ENCODE measurements at regions not wholly inside any gene's neighbourhood (a gene's known extent, or its start where the extent isn't known, plus 50 kb on each side); places are given as distances from the start of the nearest gene placed in this dataset.

- no peak for DNase-seq (ENCODE audit: low spot score)
- intact Hi-C loops (cut with micrococcal nuclease; ENCODE audit: unreplicated experiment) = no loop called here
- H2AFZ ChIP-seq (ENCODE audit: low read length) = no peak overlapping the region
- H3K4me1 ChIP-seq (ENCODE audit: insufficient read depth, low read length, poor library complexity, severe bottlenecking) = no peaks in the 10 kb centered on the region
- no peak overlapping the region for H3K27ac ChIP-seq (ENCODE audit: low read depth, low read length, poor library complexity, severe bottlenecking)
- no peaks in the 10 kb centered on the region for H4K20me1 ChIP-seq (ENCODE audit: insufficient read depth, low read length)
- no peaks in the 10 kb centered on the region for H3K9me2 ChIP-seq (ENCODE audit: insufficient read depth, low read length)
- no peak overlapping the region for H3K4me2 ChIP-seq (ENCODE audit: low read length)
- H3K9me3 ChIP-seq (ENCODE audit: low read length) = no peaks in the 10 kb centered on the region
- no peak overlapping the region for H3K4me3 ChIP-seq (ENCODE audit: low read depth, low read length, poor library complexity, severe bottlenecking)
- no peaks in the 10 kb centered on the region for H3K36me3 ChIP-seq (ENCODE audit: insufficient read depth, low read length)
- ChIA-PET CTCF (ENCODE audit: unreplicated experiment) (no interaction called here), POLR2A (interaction anchor here (0.5 kb wide), 1 partner anchor 866 kb away, joined by 4 read pairs; no protein-coding TSS in a partner anchor)
- TF ChIP-seq EZH2phosphoT487 (IDR thresholded peaks at IDR 0.05; ENCODE audit: borderline replicate concordance, low read depth, low read length) (no peak), CTCF (conservative IDR thresholded peaks at IDR 0.05; ENCODE audit: low read length) (no peak)
- no peaks in the 10 kb centered on the region for H3K79me2 ChIP-seq (ENCODE audit: insufficient read depth, low read depth, low read length)
- BruUV-seq (replicated peaks) = no TSS peak
Observed at GRCh38 chr9:7454624-7455023, 345.0 kb downstream of the DMAC1 start.

GRCh38 chr9:7452378-7452777 lies 347.2 kb downstream of the DMAC1 start:
- Histone ChIP-seq H3K9me3 (ENCODE audit: low read length) (no peaks in the 10 kb centered on the region), H3K27ac (ENCODE audit: low read depth, low read length, poor library complexity, severe bottlenecking) (no peak overlapping the region), H3K4me3 (ENCODE audit: low read depth, low read length, poor library complexity, severe bottlenecking) (no peak overlapping the region), H4K20me1 (ENCODE audit: insufficient read depth, low read length) (no peaks in the 10 kb centered on the region), H3K4me2 (ENCODE audit: low read length) (no peak overlapping the region), H2AFZ (ENCODE audit: low read length) (no peak overlapping the region), H3K79me2 (ENCODE audit: insufficient read depth, low read depth, low read length) (no peaks in the 10 kb centered on the region), H3K36me3 (ENCODE audit: insufficient read depth, low read length) (no peaks in the 10 kb centered on the region), H3K9me2 (ENCODE audit: insufficient read depth, low read length) (no peaks in the 10 kb centered on the region), H3K4me1 (ENCODE audit: insufficient read depth, low read length, poor library complexity, severe bottlenecking) (no peaks in the 10 kb centered on the region)
- no TSS peak for BruUV-seq (replicated peaks)
- intact Hi-C loops (cut with micrococcal nuclease; ENCODE audit: unreplicated experiment) = no loop called here
- ChIA-PET CTCF (ENCODE audit: unreplicated experiment) (no interaction called here), POLR2A (no interaction called here)
- TF ChIP-seq CTCF (conservative IDR thresholded peaks at IDR 0.05; ENCODE audit: low read length) (no peak), EZH2phosphoT487 (IDR thresholded peaks at IDR 0.05; ENCODE audit: borderline replicate concordance, low read depth, low read length) (no peak)
- DNase-seq (ENCODE audit: low spot score) = no peak

- Histone ChIP-seq H2AFZ (ENCODE audit: low read length) (no peak overlapping the region), H4K20me1 (ENCODE audit: insufficient read depth, low read length) (no peaks in the 10 kb centered on the region), H3K36me3 (ENCODE audit: insufficient read depth, low read length) (no peaks in the 10 kb centered on the region), H3K79me2 (ENCODE audit: insufficient read depth, low read depth, low read length) (no peaks in the 10 kb centered on the region), H3K4me2 (ENCODE audit: low read length) (no peak overlapping the region), H3K9me3 (ENCODE audit: low read length) (no peaks in the 10 kb centered on the region), H3K9me2 (ENCODE audit: insufficient read depth, low read length) (no peaks in the 10 kb centered on the region), H3K27ac (ENCODE audit: low read depth, low read length, poor library complexity, severe bottlenecking) (no peak overlapping the region), H3K4me3 (ENCODE audit: low read depth, low read length, poor library complexity, severe bottlenecking) (no peak overlapping the region), H3K4me1 (ENCODE audit: insufficient read depth, low read length, poor library complexity, severe bottlenecking) (no peaks in the 10 kb centered on the region)
- TF ChIP-seq CTCF (conservative IDR thresholded peaks at IDR 0.05; ENCODE audit: low read length) = no peak
- TF ChIP-seq EZH2phosphoT487 (IDR thresholded peaks at IDR 0.05; ENCODE audit: borderline replicate concordance, low read depth, low read length) = no peak
- no TSS peak for BruUV-seq (replicated peaks)
- POLR2A ChIA-PET = no interaction called here
- no peak for DNase-seq (ENCODE audit: low spot score)
- intact Hi-C loops (cut with micrococcal nuclease; ENCODE audit: unreplicated experiment) = no loop called here
- CTCF ChIA-PET (ENCODE audit: unreplicated experiment) = no interaction called here
Observed at GRCh38 chr9:7451062-7451461, 348.5 kb downstream of the DMAC1 start.
